ENCODE measurements at regions not wholly inside any gene's neighbourhood (a gene's known extent, or its start where the extent isn't known, plus 50 kb on each side); places are given as distances from the start of the nearest gene placed in this dataset.

DNA sequence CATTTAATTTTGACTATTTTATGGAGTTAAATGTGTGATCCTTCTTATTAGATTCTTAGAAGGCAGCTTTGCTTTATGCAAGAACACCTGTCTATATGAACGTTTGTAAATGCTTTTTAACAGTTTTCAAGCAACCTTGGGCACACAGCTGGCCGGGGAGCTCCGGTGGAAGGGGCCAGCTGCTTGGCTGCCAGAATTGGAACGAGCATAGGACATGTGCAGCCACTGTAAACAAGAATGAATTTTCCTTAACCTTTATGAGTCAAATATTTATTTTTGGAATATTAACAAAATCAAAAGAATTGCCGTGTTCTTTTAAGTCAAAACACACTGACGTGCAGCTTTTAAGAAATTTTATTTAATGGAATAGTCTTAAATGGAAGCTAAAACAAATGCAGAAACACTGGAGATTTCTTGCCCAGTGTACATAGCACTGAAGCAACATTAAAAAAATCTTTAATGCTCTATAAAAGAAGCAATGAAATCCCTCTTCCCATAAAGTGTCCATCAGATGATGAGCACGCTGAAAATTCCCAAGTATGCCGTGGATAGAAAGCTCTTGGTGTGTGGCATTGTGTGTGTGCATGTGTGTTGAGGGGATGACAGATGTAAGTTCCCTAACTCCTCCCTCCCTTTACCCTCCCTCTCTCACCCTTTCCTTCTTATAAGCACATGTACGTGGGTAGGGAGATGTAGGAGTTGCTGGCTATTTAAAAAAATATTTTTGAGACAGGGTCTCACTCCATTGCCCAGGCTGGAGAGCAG lies 208.9 kb upstream of the EXOC2 start:
- ATAC-seq (no peak), DNase-seq (no peak)
- Mint-ChIP-seq H3K36me3 (no peaks in the 10 kb centered on the region), H3K4me3 (no peak overlapping the region), H3K9me3 (peaks cover 0 to 1% (median 0%) of the 10 kb centered on the region in 11 donors), H3K4me1 (peaks cover 0 to 3% (median 0%) of the 10 kb centered on the region in 7 donors), H3K27ac (no peak overlapping the region), H3K27me3 (peaks cover 13 to 41% (median 21%) of the 10 kb centered on the region in 5 donors)
- Histone ChIP-seq H3K4me1 (ENCODE audit: control insufficient read depth in 2 of 2, insufficient read depth in 2 of 2, low read length in 2 of 2) (no peaks in the 10 kb centered on the region), H3K27ac (ENCODE audit: low read depth, low read length) (no peak overlapping the region), H3K9me3 (ENCODE audit: control insufficient read depth in 2 of 3, low read length in 3 of 3) (no peaks in the 10 kb centered on the region), H3K4me3 (ENCODE audit: low read length) (no peak overlapping the region), H3K27me3 (ENCODE audit: control insufficient read depth in 2 of 2, insufficient read depth in 2 of 2, low read length in 2 of 2) (peaks cover 0 to 7% of the 10 kb centered on the region in 2 donors), H3K36me3 (ENCODE audit: control insufficient read depth in 2 of 3, insufficient read depth in 3 of 3, low read length in 3 of 3) (no peaks in the 10 kb centered on the region)
- intact Hi-C loops (cut with micrococcal nuclease), result no loop called here
- CTCF ChIA-PET, result no interaction called here
- POLR2A ChIA-PET, result no interaction called here

DNA sequence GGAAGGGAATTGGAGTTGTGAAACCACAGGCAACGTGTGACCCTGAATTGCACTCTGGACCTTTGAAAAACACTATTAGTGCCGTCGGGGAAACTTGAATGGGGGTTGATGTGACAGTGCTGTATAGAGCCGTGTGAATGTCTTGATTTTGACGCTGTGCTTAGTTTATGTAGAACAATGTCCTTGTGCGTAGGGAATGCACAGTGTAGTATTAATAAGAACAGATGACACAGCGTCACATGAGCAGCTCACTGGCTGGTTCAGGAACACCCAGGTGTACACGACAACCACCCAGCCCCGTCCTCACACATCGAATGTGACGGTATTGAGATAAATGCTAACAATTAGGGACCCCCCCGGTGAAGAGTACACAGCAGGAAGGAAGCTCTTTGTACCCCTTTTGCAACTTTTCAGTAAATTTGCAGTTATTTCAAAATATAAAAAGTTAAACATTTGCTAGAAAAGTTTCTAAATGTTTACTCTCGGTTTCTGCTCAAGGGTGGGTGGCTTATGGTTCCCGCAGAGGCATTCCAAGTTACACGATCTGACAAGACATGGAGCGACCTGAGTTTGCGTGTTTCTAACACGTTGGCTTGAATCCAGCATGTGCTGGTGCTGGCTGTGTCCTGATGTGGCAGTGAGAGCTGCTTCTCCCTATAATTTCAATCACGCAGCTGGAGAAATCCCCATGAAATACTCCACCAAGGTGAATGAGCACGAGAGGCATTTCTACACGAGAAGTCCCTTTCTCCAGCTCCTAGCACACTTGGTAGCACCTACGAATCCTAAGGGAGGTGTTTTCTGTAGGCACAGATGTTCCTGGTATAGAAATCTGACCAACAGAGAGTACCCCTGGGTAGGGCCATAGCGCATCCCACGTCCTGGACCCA lies 208.0 kb upstream of the EXOC2 start:
- H3K4me1 ChIP-seq (ENCODE audit: control insufficient read depth in 2 of 2, insufficient read depth in 2 of 2, low read length in 2 of 2), result no peaks in the 10 kb centered on the region
- peaks cover 0 to 8% of the 10 kb centered on the region in 2 donors for H3K27me3 ChIP-seq (ENCODE audit: control insufficient read depth in 2 of 2, insufficient read depth in 2 of 2, low read length in 2 of 2)
- H3K27ac ChIP-seq (ENCODE audit: low read depth, low read length), result no peak overlapping the region
- H3K36me3 ChIP-seq (ENCODE audit: control insufficient read depth in 2 of 3, insufficient read depth in 3 of 3, low read length in 3 of 3), result no peaks in the 10 kb centered on the region
- H3K4me3 ChIP-seq (ENCODE audit: low read length), result no peak overlapping the region
- no peak overlapping the region for H3K4me3 Mint-ChIP-seq
- no peak for DNase-seq
- ChIA-PET CTCF (no interaction called here), POLR2A (no interaction called here)
- intact Hi-C loops (cut with micrococcal nuclease), result no loop called here
- peaks cover 0 to 3% (median 0%) of the 10 kb centered on the region in 7 donors for H3K4me1 Mint-ChIP-seq
- ATAC-seq, result no peak
- peaks cover 13 to 39% (median 26%) of the 10 kb centered on the region in 5 donors for H3K27me3 Mint-ChIP-seq
- H3K27ac Mint-ChIP-seq, result no peak overlapping the region
- peaks cover 0 to 1% (median 0%) of the 10 kb centered on the region in 11 donors for H3K9me3 Mint-ChIP-seq
- no peaks in the 10 kb centered on the region for H3K36me3 Mint-ChIP-seq
- no peaks in the 10 kb centered on the region for H3K9me3 ChIP-seq (ENCODE audit: control insufficient read depth in 2 of 3, low read length in 3 of 3)

DNA sequence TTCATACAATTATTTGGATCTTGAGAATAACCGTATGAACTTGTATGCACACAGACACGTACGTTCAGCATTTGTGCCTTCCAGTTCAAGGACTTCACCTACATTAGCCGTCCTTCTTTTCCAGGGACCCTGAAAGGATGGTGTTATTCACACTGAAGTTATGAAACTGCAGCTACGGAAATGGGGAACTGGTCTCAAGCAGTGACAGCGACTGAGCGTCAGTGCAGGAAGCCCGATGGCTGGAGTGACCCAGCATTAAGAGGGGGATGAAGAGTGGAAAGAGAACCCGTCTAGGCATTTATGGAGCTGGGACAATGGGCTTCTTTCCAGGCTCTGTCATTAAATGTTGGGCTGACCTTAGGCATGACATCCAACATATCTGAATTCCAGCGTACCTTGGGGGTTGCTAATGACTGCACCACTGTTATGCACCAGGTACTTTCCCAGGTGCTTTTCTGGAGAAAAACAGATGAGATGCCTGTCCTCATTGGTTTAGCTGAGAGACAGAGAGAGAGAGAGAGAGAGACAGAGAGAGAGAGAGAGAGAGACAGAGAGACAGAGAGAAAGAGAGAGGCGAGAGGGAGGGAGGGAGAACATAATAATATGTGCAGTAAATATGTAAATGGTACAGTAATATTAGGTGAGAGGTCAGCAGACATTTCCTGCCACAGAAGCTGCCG lies 204.7 kb upstream of the EXOC2 start:
- ChIA-PET POLR2A (no interaction called here), CTCF (no interaction called here)
- no peak for ATAC-seq
- Histone ChIP-seq H3K27me3 (ENCODE audit: control insufficient read depth in 2 of 2, insufficient read depth in 2 of 2, low read length in 2 of 2) (peaks cover 0 to 8% of the 10 kb centered on the region in 2 donors), H3K4me1 (ENCODE audit: control insufficient read depth in 2 of 2, insufficient read depth in 2 of 2, low read length in 2 of 2) (no peaks in the 10 kb centered on the region), H3K27ac (ENCODE audit: low read depth, low read length) (no peak overlapping the region), H3K4me3 (ENCODE audit: low read length) (no peak overlapping the region), H3K36me3 (ENCODE audit: control insufficient read depth in 2 of 3, insufficient read depth in 3 of 3, low read length in 3 of 3) (no peaks in the 10 kb centered on the region), H3K9me3 (ENCODE audit: control insufficient read depth in 2 of 3, low read length in 3 of 3) (no peaks in the 10 kb centered on the region)
- intact Hi-C loops (cut with micrococcal nuclease), result no loop called here
- Mint-ChIP-seq H3K27me3 (peaks cover 16 to 39% (median 26%) of the 10 kb centered on the region in 5 donors), H3K27ac (no peak overlapping the region), H3K4me1 (peaks cover 0 to 3% (median 0%) of the 10 kb centered on the region in 7 donors), H3K36me3 (no peaks in the 10 kb centered on the region), H3K4me3 (peak overlapping the region in 1 of 10 donors; percentile 59), H3K9me3 (peaks cover 0 to 1% (median 0%) of the 10 kb centered on the region in 11 donors)
- no peak for DNase-seq

DNA sequence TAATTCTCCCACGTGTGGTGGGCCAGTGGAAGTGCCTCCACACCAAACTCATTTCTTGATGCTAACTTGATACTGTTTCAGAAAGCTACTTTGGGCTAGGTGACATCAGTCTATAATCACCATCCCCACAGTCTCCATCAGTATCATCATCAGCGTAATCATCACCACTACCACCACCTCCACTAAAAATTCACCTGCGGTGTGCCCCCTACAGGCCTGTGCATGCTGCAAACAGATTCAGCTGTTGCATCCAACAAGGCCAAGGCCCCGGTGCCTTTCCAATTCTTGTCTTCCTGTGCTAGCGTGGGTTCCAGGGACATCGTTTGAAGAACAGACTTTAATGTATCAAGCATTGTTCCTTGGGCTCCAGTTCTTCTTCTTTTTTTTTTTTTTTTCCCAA lies 201.3 kb upstream of the EXOC2 start:
- peaks cover 10 to 24% (median 19%) of the 10 kb centered on the region in 5 donors for H3K27me3 Mint-ChIP-seq
- intact Hi-C loops (cut with micrococcal nuclease), result loop anchor here (5.0 kb wide), 1 partner anchor 302 kb away; no protein-coding TSS in a partner anchor
- no peak overlapping the region for H3K27ac ChIP-seq (ENCODE audit: low read depth, low read length)
- no peaks in the 10 kb centered on the region for H3K9me3 ChIP-seq (ENCODE audit: control insufficient read depth in 2 of 3, low read length in 3 of 3)
- H3K36me3 ChIP-seq (ENCODE audit: control insufficient read depth in 2 of 3, insufficient read depth in 3 of 3, low read length in 3 of 3), result no peaks in the 10 kb centered on the region
- no peak overlapping the region for H3K4me3 Mint-ChIP-seq
- DNase-seq (no peak), ATAC-seq (no peak)
- H3K9me3 Mint-ChIP-seq, result no peaks in the 10 kb centered on the region
- no peaks in the 10 kb centered on the region for H3K36me3 Mint-ChIP-seq
- H3K27me3 ChIP-seq (ENCODE audit: control insufficient read depth in 2 of 2, insufficient read depth in 2 of 2, low read length in 2 of 2), result peaks cover 0 to 8% of the 10 kb centered on the region in 2 donors
- H3K4me1 ChIP-seq (ENCODE audit: control insufficient read depth in 2 of 2, insufficient read depth in 2 of 2, low read length in 2 of 2), result no peaks in the 10 kb centered on the region
- no peak overlapping the region for H3K4me3 ChIP-seq (ENCODE audit: low read length)
- H3K27ac Mint-ChIP-seq, result no peak overlapping the region
- peaks cover 0 to 3% (median 0%) of the 10 kb centered on the region in 7 donors for H3K4me1 Mint-ChIP-seq
- POLR2A ChIA-PET, result no interaction called here
- CTCF ChIA-PET, result no interaction called here

DNA sequence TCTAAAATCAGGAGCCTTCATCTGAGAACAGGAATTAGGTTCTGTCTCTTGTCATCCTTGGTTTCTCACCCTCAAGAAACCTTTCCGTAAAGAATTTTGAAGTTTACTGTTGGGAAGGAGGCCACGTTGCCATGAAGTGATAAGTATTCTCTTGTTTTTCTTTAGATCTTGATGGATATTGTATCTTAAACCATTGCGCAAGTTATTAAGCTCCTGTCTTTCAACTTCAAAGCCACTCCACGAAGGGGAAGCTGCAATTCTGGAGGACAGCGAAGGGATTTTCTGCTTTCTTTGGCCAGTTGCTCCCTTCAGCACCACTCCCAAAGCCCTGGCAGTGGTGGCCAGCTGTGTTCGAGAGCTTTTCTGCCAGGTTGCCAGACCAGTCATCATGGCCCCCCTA lies 198.1 kb upstream of the EXOC2 start:
- ATAC-seq (no peak), DNase-seq (no peak)
- POLR2A ChIA-PET, result no interaction called here
- no peak overlapping the region for H3K4me3 Mint-ChIP-seq
- intact Hi-C loops (cut with micrococcal nuclease), result loop anchor here (5.0 kb wide), 1 partner anchor 299 kb away; no protein-coding TSS in a partner anchor
- H3K36me3 Mint-ChIP-seq, result no peaks in the 10 kb centered on the region
- Histone ChIP-seq H3K4me3 (ENCODE audit: low read length) (no peak overlapping the region), H3K27me3 (ENCODE audit: control insufficient read depth in 2 of 2, insufficient read depth in 2 of 2, low read length in 2 of 2) (no peaks in the 10 kb centered on the region), H3K4me1 (ENCODE audit: control insufficient read depth in 2 of 2, insufficient read depth in 2 of 2, low read length in 2 of 2) (no peaks in the 10 kb centered on the region), H3K9me3 (ENCODE audit: control insufficient read depth in 2 of 3, low read length in 3 of 3) (no peaks in the 10 kb centered on the region), H3K27ac (ENCODE audit: low read depth, low read length) (no peak overlapping the region), H3K36me3 (ENCODE audit: control insufficient read depth in 2 of 3, insufficient read depth in 3 of 3, low read length in 3 of 3) (no peaks in the 10 kb centered on the region)
- CTCF ChIA-PET, result no interaction called here
- H3K9me3 Mint-ChIP-seq, result peaks cover 0 to 1% (median 0%) of the 10 kb centered on the region in 11 donors
- no peak overlapping the region for H3K27ac Mint-ChIP-seq
- H3K27me3 Mint-ChIP-seq, result peaks cover 0 to 10% (median 3%) of the 10 kb centered on the region in 5 donors
- H3K4me1 Mint-ChIP-seq, result no peaks in the 10 kb centered on the region

DNA sequence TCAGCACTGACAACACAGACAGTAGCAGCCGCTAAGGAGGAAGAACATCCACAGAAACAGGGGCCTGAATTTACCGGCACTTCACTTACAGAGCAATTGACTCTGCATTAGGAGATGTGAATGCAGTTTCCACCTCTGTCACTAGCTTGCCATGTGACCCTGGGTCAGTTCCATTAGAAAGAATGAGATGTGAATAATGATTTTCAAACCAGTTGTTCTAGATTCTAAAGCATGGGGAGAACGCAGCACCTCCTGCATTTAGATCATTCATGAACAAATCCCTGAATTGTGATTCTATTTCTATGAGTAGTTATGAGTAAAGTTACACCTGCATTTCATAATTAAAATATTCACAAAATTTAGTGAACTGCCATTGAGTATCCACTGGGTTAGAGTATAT lies 197.3 kb upstream of the EXOC2 start:
- ChIA-PET CTCF (no interaction called here), POLR2A (no interaction called here)
- no peak for ATAC-seq
- H3K9me3 Mint-ChIP-seq, result peaks cover 0 to 1% (median 0%) of the 10 kb centered on the region in 11 donors
- Histone ChIP-seq H3K4me3 (ENCODE audit: low read length) (no peak overlapping the region), H3K27ac (ENCODE audit: low read depth, low read length) (no peak overlapping the region), H3K27me3 (ENCODE audit: control insufficient read depth in 2 of 2, insufficient read depth in 2 of 2, low read length in 2 of 2) (no peaks in the 10 kb centered on the region), H3K4me1 (ENCODE audit: control insufficient read depth in 2 of 2, insufficient read depth in 2 of 2, low read length in 2 of 2) (no peaks in the 10 kb centered on the region), H3K9me3 (ENCODE audit: control insufficient read depth in 2 of 3, low read length in 3 of 3) (no peaks in the 10 kb centered on the region), H3K36me3 (ENCODE audit: control insufficient read depth in 2 of 3, insufficient read depth in 3 of 3, low read length in 3 of 3) (no peaks in the 10 kb centered on the region)
- intact Hi-C loops (cut with micrococcal nuclease), result loop anchor here (5.0 kb wide), 1 partner anchor 298 kb away; no protein-coding TSS in a partner anchor
- H3K27ac Mint-ChIP-seq, result no peak overlapping the region
- no peak overlapping the region for H3K4me3 Mint-ChIP-seq
- no peaks in the 10 kb centered on the region for H3K36me3 Mint-ChIP-seq
- peaks cover 0 to 7% (median 5%) of the 10 kb centered on the region in 7 donors for H3K4me1 Mint-ChIP-seq
- no peak for DNase-seq
- peaks cover 0 to 10% (median 3%) of the 10 kb centered on the region in 5 donors for H3K27me3 Mint-ChIP-seq
